GM19240 (cell line): ENCODE measurements at regions not wholly inside any gene's neighbourhood (a gene's known extent, or its start where the extent isn't known, plus 50 kb on each side); places are given as distances from the start of the nearest gene placed in this dataset.
"Not testable (repeated sequence)": the region's sequence is repeated elsewhere in the genome, so short reads cannot be mapped to it uniquely, and the experiment has no call there.

Experiments used
- DNase-seq: peaks from one replicate; pipeline ENCODE4 v3.0.0; 2011; ENCODE audit warnings: low spot score; ENCODE audit not compliant: insufficient read length

GRCh38 chr3:137296116-137296515 lies 338.3 kb downstream of the IL20RB start:
- DNase-seq, result no peak

- no peak for DNase-seq
These were observed 340.0 kb downstream of the IL20RB start for GRCh38 chr3:137297770-137298169.

- DNase-seq, result no peak
These were observed 342.9 kb downstream of the IL20RB start for GRCh38 chr3:137300703-137301102.

- no peak for DNase-seq
These were observed 346.7 kb downstream of the IL20RB start for GRCh38 chr3:137304313-137305056.

GRCh38 chr3:137324114-137324513 lies 366.3 kb downstream of the IL20RB start:
- no peak for DNase-seq

- no peak for DNase-seq
These were observed 367.4 kb downstream of the IL20RB start for GRCh38 chr3:137325170-137325569.

- no peak for DNase-seq
These were observed 368.2 kb downstream of the IL20RB start for GRCh38 chr3:137325934-137326333.

GRCh38 chr3:137329594-137329993 lies 371.8 kb downstream of the IL20RB start:
- DNase-seq, result no peak

- no peak for DNase-seq
These were observed 372.5 kb downstream of the IL20RB start for GRCh38 chr3:137330246-137330645.

- DNase-seq, result no peak
These were observed 374.5 kb downstream of the IL20RB start for GRCh38 chr3:137332297-137332696.

GRCh38 chr3:137335478-137335877 lies 377.7 kb downstream of the IL20RB start:
- DNase-seq, result no peak

- DNase-seq, result not testable (repeated sequence)
These were observed 380.6 kb downstream of the IL20RB start for GRCh38 chr3:137338400-137338799.

GRCh38 chr3:137343283-137343682 lies 385.5 kb downstream of the IL20RB start:
- DNase-seq, result no peak

- no peak for DNase-seq
These were observed 389.3 kb downstream of the IL20RB start for GRCh38 chr3:137347132-137347531.

- no peak for DNase-seq
These were observed 390.1 kb downstream of the IL20RB start for GRCh38 chr3:137347817-137348368.

- no peak for DNase-seq
These were observed 391.2 kb downstream of the IL20RB start for GRCh38 chr3:137348936-137349335.

GRCh38 chr3:137349557-137350348 lies 392.0 kb downstream of the IL20RB start:
- no peak for DNase-seq

- no peak for DNase-seq
These were observed 402.9 kb downstream of the IL20RB start for GRCh38 chr3:137360531-137361201.

GRCh38 chr3:137382005-137382594 lies 382.0 kb upstream of the SOX14 start:
- no peak for DNase-seq

GRCh38 chr3:137385922-137386321 lies 378.2 kb upstream of the SOX14 start:
- DNase-seq, result no peak

GRCh38 chr3:137409584-137409983 lies 354.5 kb upstream of the SOX14 start:
- DNase-seq, result no peak
